Gastroesophageal sphincter (tissue), 4 donors: ENCODE measurements at regions not wholly inside any gene's neighbourhood (a gene's known extent, or its start where the extent isn't known, plus 50 kb on each side); places are given as distances from the start of the nearest gene placed in this dataset.

Experiments
- ATAC-seq: fragments of 150-250 bp; one replicate; pipeline ENCODE4 v1.9.1; 2016; ENCODE audit warnings: mild to moderate bottlenecking, moderate library complexity
- H3K27ac ChIP-seq, 4 donors: fragments of 200-600 bp; sonication (generic) in 3 of 4; 1 replicate in 3 of 4; 2 replicates in 1 of 4; pipeline ENCODE4 v1.5.1; 2016 to 2019
- H3K27me3 ChIP-seq: fragments of 200-600 bp; sonication (generic); one replicate; pipeline ENCODE4 v1.5.1; 2019
- H3K36me3 ChIP-seq, 2 donors: fragments of 200-600 bp; sonication (generic); one replicate each; pipeline ENCODE4 v1.5.1; 2019; ENCODE audit warnings: control low read depth in 1 of 2
- H3K4me1 ChIP-seq, 3 donors: fragments of 200-600 bp; sonication (generic); 1 replicate in 2 of 3; 2 replicates in 1 of 3; pipeline ENCODE4 v1.5.1; 2016 to 2019; ENCODE audit warnings: control low read depth in 2 of 3
- H3K4me3 ChIP-seq, 2 donors: fragments of 200-600 bp; sonication (generic); one replicate each; pipeline ENCODE4 v1.5.1; 2019; ENCODE audit warnings: mild to moderate bottlenecking in 1 of 2, moderate library complexity in 1 of 2
- H3K9me3 ChIP-seq, 3 donors: fragments of 200-600 bp; sonication (generic); one replicate each; pipeline ENCODE4 v1.5.1; 2017 to 2019; ENCODE audit warnings: control low read depth in 2 of 3
- EP300 ChIP-seq: sonication (generic); formaldehyde crosslinking; IDR thresholded peaks from one replicate; pipeline ENCODE4 v1.6.1; 2017; ENCODE audit warnings: antibody characterized with exemption, mild to moderate bottlenecking
- POLR2A ChIP-seq, 2 donors: fragments of 450-650 bp; IDR thresholded peaks; one replicate each; pipeline ENCODE4 v1.6.1; 2017; ENCODE audit warnings: antibody characterized with exemption in 2 of 2, mild to moderate bottlenecking in 2 of 2, moderate library complexity in 1 of 2
- POLR2AphosphoS5 ChIP-seq: sonication (generic); formaldehyde crosslinking; IDR thresholded peaks from one replicate; pipeline ENCODE4 v1.6.1; 2017; ENCODE audit warnings: antibody characterized with exemption
- WGBS, 2 donors: methylation state at CpG; one replicate each; pipeline ENCODE4 v1.1.5; 2018; ENCODE audit warnings: low coverage in 1 of 2; 5-methylcytosine and 5-hydroxymethylcytosine counted together
- TF ChIP-seq, protein P1 (sequence below), 4 experiments: fragments of 200-600 bp in 2 of 4; fragments of 450-650 bp in 2 of 4; sonication (generic) in 1 of 4; IDR thresholded peaks; one replicate each; pipeline ENCODE4 v1.5.1; 2017 to 2019; ENCODE audit warnings: antibody characterized with exemption in 4 of 4, mild to moderate bottlenecking in 2 of 4, moderate library complexity in 2 of 4

DNA sequence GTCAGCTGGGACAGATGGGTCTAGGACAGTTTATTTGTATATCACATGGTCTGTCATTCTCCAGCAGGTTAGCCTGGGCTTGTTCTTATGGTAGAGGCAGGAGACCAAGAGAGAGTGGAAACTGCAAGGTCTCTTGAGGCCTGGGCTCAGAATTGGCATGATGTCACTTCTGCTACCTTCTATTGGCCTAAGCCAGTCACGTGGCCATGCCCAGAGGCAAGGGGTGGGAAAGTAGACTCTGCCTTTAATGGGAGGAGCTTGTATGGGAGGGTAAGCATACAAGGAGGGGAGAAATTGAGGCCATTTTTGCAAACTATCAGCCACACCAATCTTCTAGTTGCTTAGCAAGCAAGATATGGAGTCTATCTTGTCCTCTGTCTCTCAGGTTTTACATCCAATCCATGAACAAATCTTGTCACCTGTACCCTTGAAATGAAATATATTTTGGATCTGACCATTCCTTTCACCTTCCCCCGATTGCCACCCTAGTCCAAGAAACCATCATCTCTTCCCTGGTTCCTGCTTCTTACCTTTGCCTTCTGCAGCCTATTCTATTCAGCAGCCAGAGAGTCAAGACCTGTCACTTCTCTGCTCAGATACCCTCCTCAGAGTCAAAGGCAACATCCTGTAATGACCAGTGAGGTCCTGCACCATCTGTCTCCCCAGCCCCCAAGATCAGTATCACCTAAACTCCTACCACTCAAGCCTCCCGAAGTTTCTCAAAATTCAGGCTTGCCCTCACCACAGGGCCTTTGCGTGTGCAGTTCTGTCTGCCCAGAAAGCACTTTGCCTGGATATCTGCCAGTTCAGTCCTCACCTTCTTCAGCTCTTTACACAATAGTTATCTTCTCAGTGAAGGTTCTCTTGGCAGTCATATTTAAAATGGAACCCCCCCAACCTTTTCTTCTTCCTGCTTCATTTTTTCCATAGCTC, 240.0 kb downstream of the LOXHD1 start:
- ATAC-seq = no peak
- 87 to 93% methylated on average over 3 of the region's 4 CpGs for WGBS, 2 donors
- Histone ChIP-seq H3K27ac (peak overlapping the region in 2 of 4 donors; percentile 66 to 71), H3K4me3 (no peak overlapping the region), H3K27me3 (no peaks in the 10 kb centered on the region), H3K9me3 (no peaks in the 10 kb centered on the region), H3K36me3 (no peaks in the 10 kb centered on the region), H3K4me1 (peaks cover 4 to 72% (median 13%) of the 10 kb centered on the region in 3 donors)
- TF ChIP-seq, protein P1, sequence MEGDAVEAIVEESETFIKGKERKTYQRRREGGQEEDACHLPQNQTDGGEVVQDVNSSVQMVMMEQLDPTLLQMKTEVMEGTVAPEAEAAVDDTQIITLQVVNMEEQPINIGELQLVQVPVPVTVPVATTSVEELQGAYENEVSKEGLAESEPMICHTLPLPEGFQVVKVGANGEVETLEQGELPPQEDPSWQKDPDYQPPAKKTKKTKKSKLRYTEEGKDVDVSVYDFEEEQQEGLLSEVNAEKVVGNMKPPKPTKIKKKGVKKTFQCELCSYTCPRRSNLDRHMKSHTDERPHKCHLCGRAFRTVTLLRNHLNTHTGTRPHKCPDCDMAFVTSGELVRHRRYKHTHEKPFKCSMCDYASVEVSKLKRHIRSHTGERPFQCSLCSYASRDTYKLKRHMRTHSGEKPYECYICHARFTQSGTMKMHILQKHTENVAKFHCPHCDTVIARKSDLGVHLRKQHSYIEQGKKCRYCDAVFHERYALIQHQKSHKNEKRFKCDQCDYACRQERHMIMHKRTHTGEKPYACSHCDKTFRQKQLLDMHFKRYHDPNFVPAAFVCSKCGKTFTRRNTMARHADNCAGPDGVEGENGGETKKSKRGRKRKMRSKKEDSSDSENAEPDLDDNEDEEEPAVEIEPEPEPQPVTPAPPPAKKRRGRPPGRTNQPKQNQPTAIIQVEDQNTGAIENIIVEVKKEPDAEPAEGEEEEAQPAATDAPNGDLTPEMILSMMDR (IDR thresholded peaks at IDR 0.05) = no peak
- TF ChIP-seq EP300 = no peak
- no peak for TF ChIP-seq POLR2AphosphoS5
- TF ChIP-seq POLR2A (IDR thresholded peaks at IDR 0.05) = no peak

DNA sequence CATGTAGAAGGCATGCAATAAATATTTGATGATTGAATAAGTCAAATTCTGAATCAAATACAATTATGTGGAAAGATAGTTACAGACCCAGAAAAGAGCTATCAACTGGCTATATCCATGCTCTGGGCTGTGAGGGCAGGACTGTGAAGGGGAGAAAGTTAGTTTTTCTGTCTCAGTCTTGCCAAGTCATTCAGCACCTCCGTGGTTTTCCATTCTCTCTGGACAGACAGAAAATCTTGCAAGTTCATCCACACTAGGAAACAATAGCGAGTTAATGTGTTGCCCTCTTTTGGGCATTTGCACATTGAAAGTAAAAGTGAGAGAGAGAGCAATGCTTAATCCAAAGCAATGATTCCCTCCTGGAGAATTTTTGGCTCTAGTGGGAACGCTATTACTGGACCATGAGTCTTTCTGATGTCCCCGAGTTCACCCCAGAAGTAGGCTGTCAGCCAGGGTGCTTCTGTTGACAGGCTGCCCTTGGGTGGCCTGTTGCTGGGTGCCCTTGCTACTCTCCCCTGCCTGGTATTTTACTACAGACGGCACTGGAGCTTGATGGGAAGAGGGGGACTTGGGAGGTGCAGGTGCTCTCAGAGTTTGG, 238.3 kb downstream of the LOXHD1 start:
- peak; percentile 76 for ATAC-seq
- Histone ChIP-seq H3K4me1 (peaks cover 0 to 54% (median 0%) of the 10 kb centered on the region in 3 donors), H3K36me3 (no peaks in the 10 kb centered on the region), H3K9me3 (no peaks in the 10 kb centered on the region), H3K27ac (peak overlapping the region; percentile 43 to 71 (median 68)), H3K4me3 (no peak overlapping the region), H3K27me3 (no peaks in the 10 kb centered on the region)
- 12 to 33% methylated on average over 1 to 5 of the region's 5 CpGs for WGBS, 2 donors
- TF ChIP-seq EP300 (no peak), POLR2A (IDR thresholded peaks at IDR 0.05) (no peak), POLR2AphosphoS5 (peak; percentile 89)
- TF ChIP-seq, protein P1 (IDR thresholded peaks at IDR 0.05) = no peak

DNA sequence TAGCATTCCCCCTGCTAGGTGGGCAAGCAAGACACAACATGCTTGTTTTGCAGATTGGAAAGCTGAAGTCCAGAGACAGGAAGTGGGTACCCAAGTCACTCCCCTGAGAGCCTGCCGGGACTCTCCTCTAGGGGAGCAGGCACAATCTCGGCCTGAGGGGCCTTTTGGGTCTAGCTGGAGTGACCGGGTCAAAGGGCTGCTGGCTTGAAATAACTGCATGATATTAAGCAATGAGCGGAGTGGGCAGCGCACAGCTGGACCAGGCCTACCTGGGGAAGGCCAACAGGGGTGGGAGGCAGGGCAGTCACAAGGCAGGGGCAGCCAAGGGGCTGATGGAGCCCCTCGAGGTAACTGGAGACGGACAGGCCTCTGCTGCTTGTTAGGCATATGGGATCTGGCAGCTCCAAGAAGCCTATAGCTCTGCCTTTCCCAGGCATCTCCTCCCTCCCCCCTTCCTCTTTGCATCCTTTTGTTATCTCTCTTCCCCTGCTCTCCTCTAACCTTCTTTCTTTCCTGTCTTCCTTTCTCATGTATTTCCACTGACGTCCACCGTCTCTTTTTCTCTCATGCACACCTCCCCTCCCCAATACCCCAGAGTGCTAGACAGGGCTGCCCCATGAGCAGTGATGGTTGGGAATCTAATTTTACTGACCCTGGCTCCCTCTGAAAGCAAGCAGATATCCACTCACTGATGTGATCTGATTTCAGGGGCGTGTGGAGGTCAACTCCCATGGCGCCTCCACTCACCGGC, 237.5 kb downstream of the LOXHD1 start:
- H3K4me3 ChIP-seq = no peak overlapping the region
- no peaks in the 10 kb centered on the region for H3K27me3 ChIP-seq
- H3K9me3 ChIP-seq = no peaks in the 10 kb centered on the region
- peak overlapping the region; percentile 2 to 71 (median 68) for H3K27ac ChIP-seq
- 68% methylated on average over 9 of the region's 12 CpGs; no CpG with 5 or more reads in 1 of the 2 donors for WGBS, 2 donors
- no peaks in the 10 kb centered on the region for H3K36me3 ChIP-seq
- TF ChIP-seq POLR2AphosphoS5 = no peak
- TF ChIP-seq, protein P1 (IDR thresholded peaks at IDR 0.05) = no peak
- no peak for TF ChIP-seq POLR2A (IDR thresholded peaks at IDR 0.05)
- TF ChIP-seq EP300 = no peak
- ATAC-seq = no peak
- peaks cover 0 to 46% (median 0%) of the 10 kb centered on the region in 3 donors for H3K4me1 ChIP-seq

DNA sequence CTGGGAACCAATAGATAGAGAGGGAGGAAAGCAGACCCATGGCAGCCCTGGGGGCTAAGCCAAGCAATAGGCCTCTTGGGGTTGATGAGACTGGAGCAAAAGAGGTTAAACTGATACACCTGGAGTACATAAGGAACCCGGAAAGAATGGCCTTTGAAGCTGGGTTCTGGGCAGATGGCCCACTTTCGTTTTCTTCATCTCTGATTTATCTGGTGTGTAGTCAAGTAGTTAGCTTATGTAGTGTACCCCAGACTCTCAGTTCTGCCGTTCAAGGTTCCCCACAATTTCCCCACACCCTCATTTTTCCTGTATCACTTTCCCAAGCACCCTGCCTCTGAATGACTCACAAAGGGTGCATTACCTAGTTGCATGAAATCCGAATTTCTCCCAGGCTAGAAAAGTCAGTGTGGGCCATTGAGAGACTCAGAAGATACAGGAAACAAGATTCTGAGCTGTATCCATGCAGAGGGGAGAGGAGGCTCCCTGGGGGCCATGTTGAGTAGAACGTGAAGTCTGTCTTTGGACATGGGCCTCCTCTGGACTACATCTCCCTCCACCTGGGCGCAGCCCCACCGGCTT, 235.0 kb downstream of the LOXHD1 start:
- 68 to 75% methylated on average over 4 to 7 of the region's 7 CpGs for WGBS, 2 donors

More for the DNA sequence above, 235.0 kb downstream of the LOXHD1 start:
- TF ChIP-seq POLR2AphosphoS5 (no peak), POLR2A (IDR thresholded peaks at IDR 0.05) (no peak), EP300 (no peak)
- TF ChIP-seq, protein P1 (IDR thresholded peaks at IDR 0.05) = no peak
- Histone ChIP-seq H3K4me3 (no peak overlapping the region), H3K9me3 (no peaks in the 10 kb centered on the region), H3K36me3 (no peaks in the 10 kb centered on the region), H3K27me3 (no peaks in the 10 kb centered on the region), H3K4me1 (peaks cover 0 to 24% (median 0%) of the 10 kb centered on the region in 3 donors), H3K27ac (no peak overlapping the region)
- ATAC-seq = no peak
